ENCODE measurements at regions not wholly inside any gene's neighbourhood (a gene's known extent, or its start where the extent isn't known, plus 50 kb on each side); places are given as distances from the start of the nearest gene placed in this dataset.

- TF ChIP-seq, protein P1, sequence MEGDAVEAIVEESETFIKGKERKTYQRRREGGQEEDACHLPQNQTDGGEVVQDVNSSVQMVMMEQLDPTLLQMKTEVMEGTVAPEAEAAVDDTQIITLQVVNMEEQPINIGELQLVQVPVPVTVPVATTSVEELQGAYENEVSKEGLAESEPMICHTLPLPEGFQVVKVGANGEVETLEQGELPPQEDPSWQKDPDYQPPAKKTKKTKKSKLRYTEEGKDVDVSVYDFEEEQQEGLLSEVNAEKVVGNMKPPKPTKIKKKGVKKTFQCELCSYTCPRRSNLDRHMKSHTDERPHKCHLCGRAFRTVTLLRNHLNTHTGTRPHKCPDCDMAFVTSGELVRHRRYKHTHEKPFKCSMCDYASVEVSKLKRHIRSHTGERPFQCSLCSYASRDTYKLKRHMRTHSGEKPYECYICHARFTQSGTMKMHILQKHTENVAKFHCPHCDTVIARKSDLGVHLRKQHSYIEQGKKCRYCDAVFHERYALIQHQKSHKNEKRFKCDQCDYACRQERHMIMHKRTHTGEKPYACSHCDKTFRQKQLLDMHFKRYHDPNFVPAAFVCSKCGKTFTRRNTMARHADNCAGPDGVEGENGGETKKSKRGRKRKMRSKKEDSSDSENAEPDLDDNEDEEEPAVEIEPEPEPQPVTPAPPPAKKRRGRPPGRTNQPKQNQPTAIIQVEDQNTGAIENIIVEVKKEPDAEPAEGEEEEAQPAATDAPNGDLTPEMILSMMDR (IDR thresholded peaks at IDR 0.05; ENCODE audit: low read length): no peak
- TF ChIP-seq EZH2 (IDR thresholded peaks at IDR 0.05; ENCODE audit: borderline replicate concordance, low read length): no peak
These were observed 128.8 kb upstream of the CTTNBP2NL start for GRCh38 chr1:112267206-112267605.
